HFFc6 (cell line): ENCODE measurements at regions not wholly inside any gene's neighbourhood (a gene's known extent, or its start where the extent isn't known, plus 50 kb on each side); places are given as distances from the start of the nearest gene placed in this dataset.

Source experiments
- DNase-seq: peaks from one replicate; pipeline ENCODE4 v3.0.0-alpha.2; 2018
- H3K27ac Mint-ChIP-seq: 2 replicates; pipeline ENCODE4 v1.8.0; 2020; ENCODE audit warnings: mild to moderate bottlenecking, mixed read lengths
- H3K27me3 Mint-ChIP-seq: 2 replicates; pipeline ENCODE4 v1.8.0; 2021; ENCODE audit warnings: mild to moderate bottlenecking, moderate library complexity, mixed read lengths; ENCODE audit not compliant: insufficient read depth
- H3K36me3 Mint-ChIP-seq: 2 replicates; pipeline ENCODE4 v1.8.0; 2021; ENCODE audit warnings: low read depth, mixed read lengths
- H3K4me1 Mint-ChIP-seq: 2 replicates; pipeline ENCODE4 v1.8.0; 2020; ENCODE audit warnings: low read depth, mixed read lengths
- H3K4me3 Mint-ChIP-seq: 2 replicates; pipeline ENCODE4 v1.8.0; 2020; ENCODE audit warnings: mild to moderate bottlenecking, moderate library complexity, mixed read lengths
- H3K9me3 Mint-ChIP-seq: 2 replicates; pipeline ENCODE4 v1.8.0; 2020; ENCODE audit warnings: mild to moderate bottlenecking, mixed read lengths
- TF ChIP-seq, protein P1 (sequence below): fragments of 200-600 bp; sonication (generic); IDR thresholded peaks from 2 replicates; pipeline ENCODE4 v1.5.0; 2021; ENCODE audit warnings: antibody characterized with exemption, mild to moderate bottlenecking

DNA sequence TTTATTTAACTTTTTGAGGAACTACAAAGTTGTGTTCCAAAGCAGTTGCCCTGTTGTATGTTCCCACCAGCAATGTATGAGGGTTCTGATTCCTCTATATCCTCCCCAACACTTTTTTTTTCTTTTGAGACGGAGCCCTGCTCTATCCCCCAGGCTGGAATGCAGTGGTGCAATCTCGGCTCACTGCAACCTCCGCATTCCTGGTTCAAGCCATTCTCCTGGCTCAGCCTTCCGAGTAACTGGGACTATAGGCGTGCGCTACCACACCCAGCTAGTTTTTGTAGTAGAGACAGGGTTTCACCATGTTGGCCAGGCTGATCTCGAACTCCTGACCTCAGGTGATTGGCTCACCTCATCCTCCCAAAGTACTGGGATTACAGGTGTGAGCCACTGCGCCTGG lies 60.4 kb upstream of the ENAH start:
- Mint-ChIP-seq H3K4me3 (no peak overlapping the region), H3K27me3 (no peaks in the 10 kb centered on the region; the same call in none of the 2 replicates), H3K9me3 (no peaks in the 10 kb centered on the region), H3K36me3 (no peaks in the 10 kb centered on the region), H3K27ac (no peak overlapping the region), H3K4me1 (peaks cover 8% of the 10 kb centered on the region; the same call in 1 of the 2 replicates)
- DNase-seq, result no peak
- TF ChIP-seq, protein P1, sequence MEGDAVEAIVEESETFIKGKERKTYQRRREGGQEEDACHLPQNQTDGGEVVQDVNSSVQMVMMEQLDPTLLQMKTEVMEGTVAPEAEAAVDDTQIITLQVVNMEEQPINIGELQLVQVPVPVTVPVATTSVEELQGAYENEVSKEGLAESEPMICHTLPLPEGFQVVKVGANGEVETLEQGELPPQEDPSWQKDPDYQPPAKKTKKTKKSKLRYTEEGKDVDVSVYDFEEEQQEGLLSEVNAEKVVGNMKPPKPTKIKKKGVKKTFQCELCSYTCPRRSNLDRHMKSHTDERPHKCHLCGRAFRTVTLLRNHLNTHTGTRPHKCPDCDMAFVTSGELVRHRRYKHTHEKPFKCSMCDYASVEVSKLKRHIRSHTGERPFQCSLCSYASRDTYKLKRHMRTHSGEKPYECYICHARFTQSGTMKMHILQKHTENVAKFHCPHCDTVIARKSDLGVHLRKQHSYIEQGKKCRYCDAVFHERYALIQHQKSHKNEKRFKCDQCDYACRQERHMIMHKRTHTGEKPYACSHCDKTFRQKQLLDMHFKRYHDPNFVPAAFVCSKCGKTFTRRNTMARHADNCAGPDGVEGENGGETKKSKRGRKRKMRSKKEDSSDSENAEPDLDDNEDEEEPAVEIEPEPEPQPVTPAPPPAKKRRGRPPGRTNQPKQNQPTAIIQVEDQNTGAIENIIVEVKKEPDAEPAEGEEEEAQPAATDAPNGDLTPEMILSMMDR, result no peak

GRCh38 chr1:225720937-225721336 lies 56.7 kb upstream of the SRP9 start:
- Mint-ChIP-seq H3K36me3 (no peaks in the 10 kb centered on the region), H3K9me3 (no peaks in the 10 kb centered on the region; the same call in 1 of the 2 replicates), H3K4me1 (no peaks in the 10 kb centered on the region), H3K27me3 (peaks cover 3% of the 10 kb centered on the region; the same call in 1 of the 2 replicates), H3K27ac (no peak overlapping the region), H3K4me3 (no peak overlapping the region)
- no peak for DNase-seq
- TF ChIP-seq, protein P1, result no peak

DNA sequence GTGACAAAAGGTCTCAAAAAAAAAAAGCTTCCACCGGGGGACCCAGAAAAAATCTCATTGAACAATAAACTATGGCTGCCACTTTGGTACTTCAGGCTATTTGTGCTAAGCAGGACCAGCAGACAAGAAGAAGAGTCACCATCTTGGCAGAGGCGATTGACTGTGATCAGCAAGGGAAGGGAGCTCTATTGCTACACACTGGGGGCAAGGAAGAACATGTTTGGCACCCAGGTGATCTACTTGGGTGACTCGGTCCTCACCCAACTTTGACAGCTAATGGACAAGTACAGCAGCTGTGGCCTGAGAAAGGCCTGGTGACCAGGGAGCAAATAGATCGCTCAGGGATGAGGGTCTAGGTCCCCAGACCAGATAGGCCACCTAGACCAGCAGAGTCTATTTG lies 53.4 kb upstream of the SRP9 start:
- Mint-ChIP-seq H3K4me3 (no peak overlapping the region), H3K9me3 (no peaks in the 10 kb centered on the region; the same call in 1 of the 2 replicates), H3K4me1 (no peaks in the 10 kb centered on the region), H3K27me3 (peaks cover 7% of the 10 kb centered on the region), H3K27ac (no peak overlapping the region), H3K36me3 (no peaks in the 10 kb centered on the region)
- no peak for DNase-seq
- TF ChIP-seq, protein P1, result no peak
